ENCODE measurements at regions not wholly inside any gene's neighbourhood (a gene's known extent, or its start where the extent isn't known, plus 50 kb on each side); places are given as distances from the start of the nearest gene placed in this dataset.
"Not testable (repeated sequence)": the region's sequence is repeated elsewhere in the genome, so short reads cannot be mapped to it uniquely, and the experiment has no call there.

- Histone ChIP-seq H3K4me2 (ENCODE audit: low read length) (0 out of 2 replicates have a peak overlapping the region, but pooled peaks have one; percentile 9), H3K4me1 (ENCODE audit: insufficient read depth, low read length, poor library complexity, severe bottlenecking) (peaks cover 22% of the 10 kb centered on the region)
- H3K9me3 ChIP-seq (ENCODE audit: low read length); H3K79me2 ChIP-seq (ENCODE audit: insufficient read depth, low read depth, low read length); DNase-seq (ENCODE audit: low spot score); H3K36me3 ChIP-seq (ENCODE audit: insufficient read depth, low read length); H3K4me3 ChIP-seq (ENCODE audit: low read depth, low read length, poor library complexity, severe bottlenecking); POLR2A ChIA-PET; H3K27ac ChIP-seq (ENCODE audit: low read depth, low read length, poor library complexity, severe bottlenecking); H3K9me2 ChIP-seq (ENCODE audit: insufficient read depth, low read length); intact Hi-C loops (cut with micrococcal nuclease; ENCODE audit: unreplicated experiment); CTCF ChIA-PET (ENCODE audit: unreplicated experiment); BruUV-seq (replicated peaks); H4K20me1 ChIP-seq (ENCODE audit: insufficient read depth, low read length); H2AFZ ChIP-seq (ENCODE audit: low read length): not testable (repeated sequence)
Observed at GRCh38 chr2:89996779-89997178, 1305.3 kb downstream of the RPIA start.

- H3K27ac ChIP-seq (ENCODE audit: low read depth, low read length, poor library complexity, severe bottlenecking); POLR2A ChIA-PET; BruUV-seq (replicated peaks): not testable (repeated sequence)
Observed at GRCh38 chr2:90004553-90004952, 1313.1 kb downstream of the RPIA start.

GRCh38 chr2:90010442-90011100, 1319.1 kb downstream of the RPIA start:
- H3K36me3 ChIP-seq (ENCODE audit: insufficient read depth, low read length); H2AFZ ChIP-seq (ENCODE audit: low read length); H4K20me1 ChIP-seq (ENCODE audit: insufficient read depth, low read length); H3K27ac ChIP-seq (ENCODE audit: low read depth, low read length, poor library complexity, severe bottlenecking); POLR2A ChIA-PET; H3K9me3 ChIP-seq (ENCODE audit: low read length); H3K4me3 ChIP-seq (ENCODE audit: low read depth, low read length, poor library complexity, severe bottlenecking); BruUV-seq (replicated peaks); intact Hi-C loops (cut with micrococcal nuclease; ENCODE audit: unreplicated experiment); CTCF ChIA-PET (ENCODE audit: unreplicated experiment); H3K79me2 ChIP-seq (ENCODE audit: insufficient read depth, low read depth, low read length); H3K4me2 ChIP-seq (ENCODE audit: low read length); H3K9me2 ChIP-seq (ENCODE audit: insufficient read depth, low read length); DNase-seq (ENCODE audit: low spot score): not testable (repeated sequence)
- peaks cover 15% of the 10 kb centered on the region for H3K4me1 ChIP-seq (ENCODE audit: insufficient read depth, low read length, poor library complexity, severe bottlenecking)

More at GRCh38 chr2:90004553-90004952, 1313.1 kb downstream of the RPIA start:
- H3K9me3 ChIP-seq (ENCODE audit: low read length); intact Hi-C loops (cut with micrococcal nuclease; ENCODE audit: unreplicated experiment); H3K4me3 ChIP-seq (ENCODE audit: low read depth, low read length, poor library complexity, severe bottlenecking); H3K36me3 ChIP-seq (ENCODE audit: insufficient read depth, low read length); CTCF ChIA-PET (ENCODE audit: unreplicated experiment); H3K9me2 ChIP-seq (ENCODE audit: insufficient read depth, low read length); H3K79me2 ChIP-seq (ENCODE audit: insufficient read depth, low read depth, low read length); H4K20me1 ChIP-seq (ENCODE audit: insufficient read depth, low read length): not testable (repeated sequence)
- H2AFZ ChIP-seq (ENCODE audit: low read length): peak overlapping the region; percentile 58; the same call in 1 of the 2 replicates
- peak overlapping the region; percentile 46 for H3K4me2 ChIP-seq (ENCODE audit: low read length)
- DNase-seq (ENCODE audit: low spot score): peak; percentile 63
- H3K4me1 ChIP-seq (ENCODE audit: insufficient read depth, low read length, poor library complexity, severe bottlenecking): peaks cover 14% of the 10 kb centered on the region

GRCh38 chr2:90011101-90011443, 1319.6 kb downstream of the RPIA start:
- H3K9me3 ChIP-seq (ENCODE audit: low read length); H3K27ac ChIP-seq (ENCODE audit: low read depth, low read length, poor library complexity, severe bottlenecking); H3K9me2 ChIP-seq (ENCODE audit: insufficient read depth, low read length); H3K36me3 ChIP-seq (ENCODE audit: insufficient read depth, low read length); H4K20me1 ChIP-seq (ENCODE audit: insufficient read depth, low read length); H3K4me3 ChIP-seq (ENCODE audit: low read depth, low read length, poor library complexity, severe bottlenecking); H2AFZ ChIP-seq (ENCODE audit: low read length); H3K4me2 ChIP-seq (ENCODE audit: low read length); DNase-seq (ENCODE audit: low spot score); CTCF ChIA-PET (ENCODE audit: unreplicated experiment); intact Hi-C loops (cut with micrococcal nuclease; ENCODE audit: unreplicated experiment); BruUV-seq (replicated peaks); POLR2A ChIA-PET; H3K79me2 ChIP-seq (ENCODE audit: insufficient read depth, low read depth, low read length): not testable (repeated sequence)
- peaks cover 14% of the 10 kb centered on the region for H3K4me1 ChIP-seq (ENCODE audit: insufficient read depth, low read length, poor library complexity, severe bottlenecking)

- DNase-seq (ENCODE audit: low spot score); H3K36me3 ChIP-seq (ENCODE audit: insufficient read depth, low read length); H3K9me2 ChIP-seq (ENCODE audit: insufficient read depth, low read length); H3K9me3 ChIP-seq (ENCODE audit: low read length); POLR2A ChIA-PET; H3K4me3 ChIP-seq (ENCODE audit: low read depth, low read length, poor library complexity, severe bottlenecking); H3K27ac ChIP-seq (ENCODE audit: low read depth, low read length, poor library complexity, severe bottlenecking); H3K4me1 ChIP-seq (ENCODE audit: insufficient read depth, low read length, poor library complexity, severe bottlenecking); BruUV-seq (replicated peaks); CTCF ChIA-PET (ENCODE audit: unreplicated experiment); H2AFZ ChIP-seq (ENCODE audit: low read length); H3K4me2 ChIP-seq (ENCODE audit: low read length); intact Hi-C loops (cut with micrococcal nuclease; ENCODE audit: unreplicated experiment); H4K20me1 ChIP-seq (ENCODE audit: insufficient read depth, low read length); H3K79me2 ChIP-seq (ENCODE audit: insufficient read depth, low read depth, low read length): not testable (repeated sequence)
Observed at GRCh38 chr2:90019908-90020307, 1328.4 kb downstream of the RPIA start.
